SH-SY5Y (cell line): ENCODE measurements at regions not wholly inside any gene's neighbourhood (a gene's known extent, or its start where the extent isn't known, plus 50 kb on each side); places are given as distances from the start of the nearest gene placed in this dataset.

Experiments used
- GATA2 ChIP-seq: IDR thresholded peaks from 2 replicates; pipeline ENCODE4 v1.6.1; 2011; ENCODE audit warnings: mild to moderate bottlenecking, low read depth, low read length
- GATA3 ChIP-seq: IDR thresholded peaks from 2 replicates; pipeline ENCODE4 v1.6.1; 2011; ENCODE audit warnings: low read depth, mild to moderate bottlenecking, low read length, moderate library complexity

DNA sequence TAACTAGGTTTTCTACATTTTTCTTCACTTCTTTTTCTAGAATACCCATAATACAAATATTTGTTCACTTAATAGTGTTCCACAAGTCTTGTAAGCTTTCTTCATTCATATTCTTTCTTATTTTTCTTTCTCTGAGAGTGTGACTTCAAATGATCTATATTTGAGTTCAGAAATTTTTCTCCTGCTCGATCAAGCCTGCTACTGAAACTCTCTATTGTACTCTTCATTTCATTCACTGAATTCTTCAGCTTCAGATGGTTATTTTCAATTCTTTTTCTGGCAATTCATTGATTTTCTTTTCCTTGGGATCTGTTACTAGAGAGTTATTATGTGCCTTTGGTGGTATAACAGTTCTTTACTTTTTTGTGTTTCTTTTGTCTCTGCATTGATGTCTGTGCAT, 82.5 kb upstream of the CAMK1G start:
- TF ChIP-seq GATA2 (no peak), GATA3 (no peak)
